ENCODE measurements at regions not wholly inside any gene's neighbourhood (a gene's known extent, or its start where the extent isn't known, plus 50 kb on each side); places are given as distances from the start of the nearest gene placed in this dataset.

GRCh38 chrX:143363419-143363818, 153.9 kb downstream of the SPANXN3 start:
- TF ChIP-seq CTCF (IDR thresholded peaks at IDR 0.05 in 2 of 3, conservative IDR thresholded peaks at IDR 0.05 in 1 of 3; ENCODE audit: borderline replicate concordance in 1 of 3, insufficient read depth in 1 of 3, low read depth in 2 of 3, low read length in 2 of 3) = no peak
- TF ChIP-seq EZH2 (IDR thresholded peaks at IDR 0.05) = no peak
- no peak for TF ChIP-seq YY1 (IDR thresholded peaks at IDR 0.05; ENCODE audit: extremely low read depth, insufficient replicate concordance, low read depth, low read length)

Measured in HCT116 (cell line).